Esophagus squamous epithelium (tissue), 4 donors: ENCODE measurements at regions not wholly inside any gene's neighbourhood (a gene's known extent, or its start where the extent isn't known, plus 50 kb on each side); places are given as distances from the start of the nearest gene placed in this dataset.

Experiments
- POLR2A ChIP-seq, 4 donors: fragments of 450-650 bp; IDR thresholded peaks; one replicate each; pipeline ENCODE4 v1.6.1; 2017; ENCODE audit warnings: antibody characterized with exemption in 4 of 4, mild to moderate bottlenecking in 4 of 4, moderate library complexity in 3 of 4
- TF ChIP-seq, protein P1 (sequence below), 6 experiments: fragments of 450-650 bp in 4 of 6; fragments of 200-600 bp in 2 of 6; sonication (generic) in 2 of 6; IDR thresholded peaks; one replicate each; pipeline ENCODE4 v1.5.1; 2016 to 2019; ENCODE audit warnings: antibody characterized with exemption in 6 of 6, mild to moderate bottlenecking in 4 of 6, moderate library complexity in 4 of 6

DNA sequence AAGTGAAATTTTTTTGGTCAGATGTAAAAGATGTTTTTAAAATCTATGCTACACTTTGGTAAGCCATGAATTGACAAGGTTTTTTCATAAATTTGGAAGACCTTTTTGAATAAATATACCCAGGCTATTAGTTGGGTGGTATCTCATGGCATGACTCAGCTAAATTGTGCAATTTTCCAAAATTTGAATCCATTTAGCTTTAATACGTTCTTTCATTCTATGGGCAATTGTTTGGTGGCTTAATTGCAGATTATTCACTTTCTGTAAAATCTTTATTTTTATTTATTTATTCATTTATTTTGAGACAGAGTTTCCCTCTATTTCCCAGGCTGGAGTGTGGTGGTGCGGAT, 82.8 kb upstream of the TNRC6A start:
- TF ChIP-seq, protein P1, sequence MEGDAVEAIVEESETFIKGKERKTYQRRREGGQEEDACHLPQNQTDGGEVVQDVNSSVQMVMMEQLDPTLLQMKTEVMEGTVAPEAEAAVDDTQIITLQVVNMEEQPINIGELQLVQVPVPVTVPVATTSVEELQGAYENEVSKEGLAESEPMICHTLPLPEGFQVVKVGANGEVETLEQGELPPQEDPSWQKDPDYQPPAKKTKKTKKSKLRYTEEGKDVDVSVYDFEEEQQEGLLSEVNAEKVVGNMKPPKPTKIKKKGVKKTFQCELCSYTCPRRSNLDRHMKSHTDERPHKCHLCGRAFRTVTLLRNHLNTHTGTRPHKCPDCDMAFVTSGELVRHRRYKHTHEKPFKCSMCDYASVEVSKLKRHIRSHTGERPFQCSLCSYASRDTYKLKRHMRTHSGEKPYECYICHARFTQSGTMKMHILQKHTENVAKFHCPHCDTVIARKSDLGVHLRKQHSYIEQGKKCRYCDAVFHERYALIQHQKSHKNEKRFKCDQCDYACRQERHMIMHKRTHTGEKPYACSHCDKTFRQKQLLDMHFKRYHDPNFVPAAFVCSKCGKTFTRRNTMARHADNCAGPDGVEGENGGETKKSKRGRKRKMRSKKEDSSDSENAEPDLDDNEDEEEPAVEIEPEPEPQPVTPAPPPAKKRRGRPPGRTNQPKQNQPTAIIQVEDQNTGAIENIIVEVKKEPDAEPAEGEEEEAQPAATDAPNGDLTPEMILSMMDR (IDR thresholded peaks at IDR 0.05), result no peak
- TF ChIP-seq POLR2A (IDR thresholded peaks at IDR 0.05), result no peak
